ENCODE measurements at regions not wholly inside any gene's neighbourhood (a gene's known extent, or its start where the extent isn't known, plus 50 kb on each side); places are given as distances from the start of the nearest gene placed in this dataset.

DNA sequence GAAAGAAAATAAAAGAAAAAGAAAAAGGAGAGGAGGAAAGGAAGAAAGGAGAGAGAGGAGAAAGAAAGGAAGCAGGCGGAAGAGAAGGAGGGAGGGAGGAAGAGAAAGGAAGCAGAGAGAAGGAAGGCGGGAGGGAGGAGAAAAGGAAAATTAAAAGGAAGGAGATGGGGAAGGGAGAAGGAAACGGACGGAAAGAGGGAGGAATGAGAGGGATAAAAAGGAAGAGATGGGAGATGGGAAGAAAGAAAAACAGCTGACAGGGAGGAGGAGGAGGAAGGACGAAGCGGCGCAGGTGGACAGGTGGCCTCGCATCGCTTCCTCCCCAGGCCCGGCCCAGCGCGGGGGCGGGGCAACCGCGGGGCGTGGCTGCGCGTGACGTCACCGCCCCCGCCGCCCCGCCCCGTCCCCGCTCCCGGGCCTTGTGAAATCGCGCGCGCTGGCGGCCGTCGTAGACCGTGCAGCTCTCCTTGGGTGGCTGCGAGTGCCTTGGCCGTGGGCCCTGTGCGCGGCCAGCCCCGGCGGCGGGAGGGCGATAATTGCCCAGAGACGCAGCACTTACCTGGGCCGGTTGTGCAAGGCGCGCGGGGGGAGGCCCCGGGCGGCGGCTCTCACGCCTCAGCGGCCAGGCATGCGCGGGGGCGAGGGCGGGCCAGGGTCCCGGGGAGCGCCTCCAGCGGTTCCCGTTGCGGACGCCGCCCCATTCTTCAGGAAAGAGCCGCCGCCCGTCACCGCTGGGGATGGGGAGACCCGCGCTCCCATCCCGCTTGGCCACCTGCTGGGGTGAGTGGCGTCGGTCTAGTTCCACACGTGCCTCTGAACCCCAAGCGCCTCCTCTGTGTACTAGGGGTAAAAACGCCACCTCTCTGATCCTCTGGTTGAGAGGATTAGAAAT, 49.6 kb upstream of the FOXE1 start (continued):
- TF ChIP-seq, protein P1, sequence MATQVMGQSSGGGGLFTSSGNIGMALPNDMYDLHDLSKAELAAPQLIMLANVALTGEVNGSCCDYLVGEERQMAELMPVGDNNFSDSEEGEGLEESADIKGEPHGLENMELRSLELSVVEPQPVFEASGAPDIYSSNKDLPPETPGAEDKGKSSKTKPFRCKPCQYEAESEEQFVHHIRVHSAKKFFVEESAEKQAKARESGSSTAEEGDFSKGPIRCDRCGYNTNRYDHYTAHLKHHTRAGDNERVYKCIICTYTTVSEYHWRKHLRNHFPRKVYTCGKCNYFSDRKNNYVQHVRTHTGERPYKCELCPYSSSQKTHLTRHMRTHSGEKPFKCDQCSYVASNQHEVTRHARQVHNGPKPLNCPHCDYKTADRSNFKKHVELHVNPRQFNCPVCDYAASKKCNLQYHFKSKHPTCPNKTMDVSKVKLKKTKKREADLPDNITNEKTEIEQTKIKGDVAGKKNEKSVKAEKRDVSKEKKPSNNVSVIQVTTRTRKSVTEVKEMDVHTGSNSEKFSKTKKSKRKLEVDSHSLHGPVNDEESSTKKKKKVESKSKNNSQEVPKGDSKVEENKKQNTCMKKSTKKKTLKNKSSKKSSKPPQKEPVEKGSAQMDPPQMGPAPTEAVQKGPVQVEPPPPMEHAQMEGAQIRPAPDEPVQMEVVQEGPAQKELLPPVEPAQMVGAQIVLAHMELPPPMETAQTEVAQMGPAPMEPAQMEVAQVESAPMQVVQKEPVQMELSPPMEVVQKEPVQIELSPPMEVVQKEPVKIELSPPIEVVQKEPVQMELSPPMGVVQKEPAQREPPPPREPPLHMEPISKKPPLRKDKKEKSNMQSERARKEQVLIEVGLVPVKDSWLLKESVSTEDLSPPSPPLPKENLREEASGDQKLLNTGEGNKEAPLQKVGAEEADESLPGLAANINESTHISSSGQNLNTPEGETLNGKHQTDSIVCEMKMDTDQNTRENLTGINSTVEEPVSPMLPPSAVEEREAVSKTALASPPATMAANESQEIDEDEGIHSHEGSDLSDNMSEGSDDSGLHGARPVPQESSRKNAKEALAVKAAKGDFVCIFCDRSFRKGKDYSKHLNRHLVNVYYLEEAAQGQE (IDR thresholded peaks at IDR 0.05), result no peak
- no peak for TF ChIP-seq HOXB5 (CRISPR knock-in tag; IDR thresholded peaks at IDR 0.05)

Data from A549 (cell line).